SK-N-SH (cell line): ENCODE measurements at regions not wholly inside any gene's neighbourhood (a gene's known extent, or its start where the extent isn't known, plus 50 kb on each side); places are given as distances from the start of the nearest gene placed in this dataset.

Experiments used
- ELF1 ChIP-seq: IDR thresholded peaks from 2 replicates; pipeline ENCODE4 v1.4.0; 2012
- POLR2AphosphoS5 ChIP-seq: IDR thresholded peaks from 2 replicates; pipeline ENCODE4 v1.6.1; 2012; ENCODE audit warnings: low read depth, low read length
- SIN3A ChIP-seq: IDR thresholded peaks from 2 replicates; pipeline ENCODE4 v1.6.1; 2012; ENCODE audit warnings: low read depth, mild to moderate bottlenecking, low read length, moderate library complexity, borderline replicate concordance
- SMC3 ChIP-seq: IDR thresholded peaks from 2 replicates; pipeline ENCODE4 v1.6.1; 2012; ENCODE audit warnings: low read depth, low read length, improper control_type of control experiment
- TAF1 ChIP-seq: IDR thresholded peaks from 2 replicates; pipeline ENCODE4 v1.6.1; 2012; ENCODE audit warnings: low read depth, mild to moderate bottlenecking, low read length, moderate library complexity, borderline replicate concordance
- TCF12 ChIP-seq: IDR thresholded peaks from 2 replicates; pipeline ENCODE4 v1.4.0; 2012
- YY1 ChIP-seq: IDR thresholded peaks from 2 replicates; pipeline ENCODE4 v1.4.0; 2012; ENCODE audit warnings: low read depth, mild to moderate bottlenecking
- TF ChIP-seq, protein P1 (sequence below): fragments of 200-600 bp; sonication (generic); IDR thresholded peaks from 2 replicates; pipeline ENCODE4 v1.6.1; 2017; ENCODE audit warnings: antibody characterized with exemption, mild to moderate bottlenecking, moderate library complexity
- TF ChIP-seq, protein P2 (sequence below): fragments of 150-350 bp; IDR thresholded peaks from 2 replicates; pipeline ENCODE4 v1.6.1; 2017; ENCODE audit warnings: antibody characterized with exemption, low read length, low read depth, borderline replicate concordance

DNA sequence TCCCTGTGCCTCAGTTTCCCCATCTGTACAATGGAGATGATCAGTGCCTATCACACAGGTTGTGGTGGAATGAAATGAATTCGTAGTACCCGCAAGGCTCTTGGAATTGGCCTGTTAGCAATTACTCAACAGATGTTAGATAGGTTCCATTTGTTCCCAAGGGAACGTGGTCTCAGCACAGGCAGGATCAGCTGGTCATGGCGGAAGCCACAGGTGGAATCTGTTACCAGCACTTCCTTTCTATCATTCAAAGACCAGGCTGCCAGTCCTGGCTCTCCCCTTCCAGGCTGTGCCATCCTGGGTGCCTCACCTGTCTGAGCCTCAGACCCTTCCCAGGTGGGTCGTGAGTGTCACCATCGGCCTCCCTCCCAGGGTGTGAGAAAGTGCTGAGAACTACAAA lies 61.5 kb downstream of the FBXO2 start:
- TF ChIP-seq, protein P1, sequence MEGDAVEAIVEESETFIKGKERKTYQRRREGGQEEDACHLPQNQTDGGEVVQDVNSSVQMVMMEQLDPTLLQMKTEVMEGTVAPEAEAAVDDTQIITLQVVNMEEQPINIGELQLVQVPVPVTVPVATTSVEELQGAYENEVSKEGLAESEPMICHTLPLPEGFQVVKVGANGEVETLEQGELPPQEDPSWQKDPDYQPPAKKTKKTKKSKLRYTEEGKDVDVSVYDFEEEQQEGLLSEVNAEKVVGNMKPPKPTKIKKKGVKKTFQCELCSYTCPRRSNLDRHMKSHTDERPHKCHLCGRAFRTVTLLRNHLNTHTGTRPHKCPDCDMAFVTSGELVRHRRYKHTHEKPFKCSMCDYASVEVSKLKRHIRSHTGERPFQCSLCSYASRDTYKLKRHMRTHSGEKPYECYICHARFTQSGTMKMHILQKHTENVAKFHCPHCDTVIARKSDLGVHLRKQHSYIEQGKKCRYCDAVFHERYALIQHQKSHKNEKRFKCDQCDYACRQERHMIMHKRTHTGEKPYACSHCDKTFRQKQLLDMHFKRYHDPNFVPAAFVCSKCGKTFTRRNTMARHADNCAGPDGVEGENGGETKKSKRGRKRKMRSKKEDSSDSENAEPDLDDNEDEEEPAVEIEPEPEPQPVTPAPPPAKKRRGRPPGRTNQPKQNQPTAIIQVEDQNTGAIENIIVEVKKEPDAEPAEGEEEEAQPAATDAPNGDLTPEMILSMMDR: no peak
- TF ChIP-seq ELF1 (no peak), TAF1 (no peak), SMC3 (no peak), TCF12 (no peak), YY1 (no peak), POLR2AphosphoS5 (no peak), SIN3A (no peak)
- TF ChIP-seq, protein P2, sequence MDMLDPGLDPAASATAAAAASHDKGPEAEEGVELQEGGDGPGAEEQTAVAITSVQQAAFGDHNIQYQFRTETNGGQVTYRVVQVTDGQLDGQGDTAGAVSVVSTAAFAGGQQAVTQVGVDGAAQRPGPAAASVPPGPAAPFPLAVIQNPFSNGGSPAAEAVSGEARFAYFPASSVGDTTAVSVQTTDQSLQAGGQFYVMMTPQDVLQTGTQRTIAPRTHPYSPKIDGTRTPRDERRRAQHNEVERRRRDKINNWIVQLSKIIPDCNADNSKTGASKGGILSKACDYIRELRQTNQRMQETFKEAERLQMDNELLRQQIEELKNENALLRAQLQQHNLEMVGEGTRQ: no peak
